ENCODE measurements at regions not wholly inside any gene's neighbourhood (a gene's known extent, or its start where the extent isn't known, plus 50 kb on each side); places are given as distances from the start of the nearest gene placed in this dataset.

DNA sequence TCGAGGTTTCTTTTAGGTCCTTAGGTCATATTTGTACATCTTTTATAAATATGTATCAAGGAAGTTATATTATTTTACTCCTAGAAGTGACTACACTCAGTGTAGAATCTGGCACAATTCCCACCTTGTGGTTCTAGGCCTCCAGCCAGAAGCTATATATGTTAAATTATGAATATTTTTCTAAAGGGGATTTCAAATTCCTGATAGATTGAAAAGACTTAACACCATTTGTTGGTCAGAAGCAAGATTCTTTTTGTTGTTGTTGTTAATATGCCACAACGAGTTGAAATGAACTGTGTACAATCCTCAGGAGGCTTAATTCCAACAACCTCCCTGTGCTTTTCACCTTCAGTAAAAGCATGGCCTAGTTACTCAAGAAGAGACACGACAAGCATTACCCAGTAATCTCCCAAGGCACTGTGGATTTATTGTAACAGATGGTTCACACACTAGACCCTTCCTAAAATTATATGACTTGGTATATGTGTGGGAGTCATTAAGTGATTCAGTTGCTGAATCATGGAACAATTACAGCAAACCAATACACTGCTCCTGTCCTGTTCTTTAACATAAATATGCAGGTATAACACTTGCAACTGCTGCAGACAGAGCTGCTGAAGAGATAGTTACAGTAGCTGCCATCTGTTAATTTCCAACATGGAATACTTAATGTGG, 964.4 kb upstream of the GOT2 start:
- TF ChIP-seq, protein P1, sequence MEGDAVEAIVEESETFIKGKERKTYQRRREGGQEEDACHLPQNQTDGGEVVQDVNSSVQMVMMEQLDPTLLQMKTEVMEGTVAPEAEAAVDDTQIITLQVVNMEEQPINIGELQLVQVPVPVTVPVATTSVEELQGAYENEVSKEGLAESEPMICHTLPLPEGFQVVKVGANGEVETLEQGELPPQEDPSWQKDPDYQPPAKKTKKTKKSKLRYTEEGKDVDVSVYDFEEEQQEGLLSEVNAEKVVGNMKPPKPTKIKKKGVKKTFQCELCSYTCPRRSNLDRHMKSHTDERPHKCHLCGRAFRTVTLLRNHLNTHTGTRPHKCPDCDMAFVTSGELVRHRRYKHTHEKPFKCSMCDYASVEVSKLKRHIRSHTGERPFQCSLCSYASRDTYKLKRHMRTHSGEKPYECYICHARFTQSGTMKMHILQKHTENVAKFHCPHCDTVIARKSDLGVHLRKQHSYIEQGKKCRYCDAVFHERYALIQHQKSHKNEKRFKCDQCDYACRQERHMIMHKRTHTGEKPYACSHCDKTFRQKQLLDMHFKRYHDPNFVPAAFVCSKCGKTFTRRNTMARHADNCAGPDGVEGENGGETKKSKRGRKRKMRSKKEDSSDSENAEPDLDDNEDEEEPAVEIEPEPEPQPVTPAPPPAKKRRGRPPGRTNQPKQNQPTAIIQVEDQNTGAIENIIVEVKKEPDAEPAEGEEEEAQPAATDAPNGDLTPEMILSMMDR (IDR thresholded peaks at IDR 0.05; ENCODE audit: low read depth, low read length, poor library complexity, severe bottlenecking), result no peak
- TF ChIP-seq EZH2phosphoT487 (IDR thresholded peaks at IDR 0.05; ENCODE audit: borderline replicate concordance, low read length), result no peak

Data from DOHH2 (cell line).